ENCODE measurements at regions not wholly inside any gene's neighbourhood (a gene's known extent, or its start where the extent isn't known, plus 50 kb on each side); places are given as distances from the start of the nearest gene placed in this dataset.

DNA sequence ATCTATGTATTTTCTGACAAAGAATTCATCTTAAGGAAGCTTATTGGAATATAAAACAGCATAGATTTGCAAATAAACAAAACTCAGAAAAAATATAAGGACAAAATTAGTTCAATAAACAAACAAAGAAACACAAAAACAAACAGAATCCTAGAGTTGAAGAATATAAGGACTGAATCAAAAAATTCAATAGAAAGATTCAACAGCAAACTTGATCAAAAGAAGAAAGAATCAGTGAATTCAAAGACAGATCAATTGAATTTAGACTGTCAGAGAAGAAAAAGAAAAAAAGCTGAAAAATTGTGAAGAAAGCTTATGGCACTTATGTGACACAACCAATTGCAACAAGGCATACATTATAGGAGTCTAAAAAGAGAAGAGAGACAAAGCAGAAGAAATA is 770.0 kb upstream of the RGS18 start:
- DNase-seq, result no peak
- H3K4me1 Mint-ChIP-seq (ENCODE audit: low read depth), result no peaks in the 10 kb centered on the region
- H3K4me3 Mint-ChIP-seq, result no peak overlapping the region
- H3K27ac Mint-ChIP-seq, result no peak overlapping the region
- peaks cover 5% of the 10 kb centered on the region; the same call in 1 of the 2 replicates for H3K36me3 Mint-ChIP-seq (ENCODE audit: low read depth)
- TF ChIP-seq, protein P1, sequence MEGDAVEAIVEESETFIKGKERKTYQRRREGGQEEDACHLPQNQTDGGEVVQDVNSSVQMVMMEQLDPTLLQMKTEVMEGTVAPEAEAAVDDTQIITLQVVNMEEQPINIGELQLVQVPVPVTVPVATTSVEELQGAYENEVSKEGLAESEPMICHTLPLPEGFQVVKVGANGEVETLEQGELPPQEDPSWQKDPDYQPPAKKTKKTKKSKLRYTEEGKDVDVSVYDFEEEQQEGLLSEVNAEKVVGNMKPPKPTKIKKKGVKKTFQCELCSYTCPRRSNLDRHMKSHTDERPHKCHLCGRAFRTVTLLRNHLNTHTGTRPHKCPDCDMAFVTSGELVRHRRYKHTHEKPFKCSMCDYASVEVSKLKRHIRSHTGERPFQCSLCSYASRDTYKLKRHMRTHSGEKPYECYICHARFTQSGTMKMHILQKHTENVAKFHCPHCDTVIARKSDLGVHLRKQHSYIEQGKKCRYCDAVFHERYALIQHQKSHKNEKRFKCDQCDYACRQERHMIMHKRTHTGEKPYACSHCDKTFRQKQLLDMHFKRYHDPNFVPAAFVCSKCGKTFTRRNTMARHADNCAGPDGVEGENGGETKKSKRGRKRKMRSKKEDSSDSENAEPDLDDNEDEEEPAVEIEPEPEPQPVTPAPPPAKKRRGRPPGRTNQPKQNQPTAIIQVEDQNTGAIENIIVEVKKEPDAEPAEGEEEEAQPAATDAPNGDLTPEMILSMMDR (IDR thresholded peaks at IDR 0.05), result no peak
- H3K27me3 Mint-ChIP-seq (ENCODE audit: insufficient read depth), result no peaks in the 10 kb centered on the region
- peaks cover 33% of the 10 kb centered on the region for H3K9me3 Mint-ChIP-seq

- Mint-ChIP-seq H3K36me3 (ENCODE audit: low read depth) (no peaks in the 10 kb centered on the region; the same call in 1 of the 2 replicates), H3K9me3 (peaks cover 13% of the 10 kb centered on the region), H3K27me3 (ENCODE audit: insufficient read depth) (no peaks in the 10 kb centered on the region), H3K27ac (no peak overlapping the region), H3K4me3 (no peak overlapping the region), H3K4me1 (ENCODE audit: low read depth) (no peaks in the 10 kb centered on the region)
- TF ChIP-seq, protein P1 (IDR thresholded peaks at IDR 0.05), result no peak
- no peak for DNase-seq
Measured at GRCh38 chr1:191396622-191397021, 761.6 kb upstream of the RGS18 start.

DNA sequence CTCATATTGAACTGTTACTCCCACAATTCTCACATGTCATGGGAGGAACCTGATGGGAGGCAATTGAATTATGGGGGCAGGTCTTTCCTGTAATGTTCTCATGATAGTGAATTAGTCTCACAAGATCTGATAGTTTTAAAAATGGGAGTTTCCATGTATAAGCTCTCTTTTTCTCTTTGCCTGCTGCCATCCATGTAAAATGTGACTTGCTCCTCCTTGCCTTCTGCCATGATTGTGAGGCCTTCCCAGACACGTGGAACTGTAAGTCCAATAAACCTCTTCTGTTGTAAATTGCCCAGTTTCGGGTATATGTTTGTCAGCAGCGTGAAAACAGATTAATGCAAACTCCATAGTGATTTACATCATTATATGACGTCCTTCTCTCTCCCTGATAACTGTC is 759.7 kb upstream of the RGS18 start:
- Mint-ChIP-seq H3K27me3 (ENCODE audit: insufficient read depth) (no peaks in the 10 kb centered on the region), H3K9me3 (peaks cover 25% of the 10 kb centered on the region), H3K4me3 (no peak overlapping the region), H3K27ac (no peak overlapping the region), H3K4me1 (ENCODE audit: low read depth) (no peaks in the 10 kb centered on the region), H3K36me3 (ENCODE audit: low read depth) (no peaks in the 10 kb centered on the region; the same call in 1 of the 2 replicates)
- no peak for DNase-seq
- TF ChIP-seq, protein P1 (IDR thresholded peaks at IDR 0.05), result no peak

GRCh38 chr1:191405417-191405816 is 752.8 kb upstream of the RGS18 start:
- H3K27ac Mint-ChIP-seq, result no peak overlapping the region
- H3K4me3 Mint-ChIP-seq, result no peak overlapping the region
- TF ChIP-seq, protein P1 (IDR thresholded peaks at IDR 0.05), result no peak
- H3K36me3 Mint-ChIP-seq (ENCODE audit: low read depth), result no peaks in the 10 kb centered on the region
- H3K4me1 Mint-ChIP-seq (ENCODE audit: low read depth), result no peaks in the 10 kb centered on the region
- H3K27me3 Mint-ChIP-seq (ENCODE audit: insufficient read depth), result no peaks in the 10 kb centered on the region
- no peak for DNase-seq
- H3K9me3 Mint-ChIP-seq, result peaks cover 23% of the 10 kb centered on the region

DNA sequence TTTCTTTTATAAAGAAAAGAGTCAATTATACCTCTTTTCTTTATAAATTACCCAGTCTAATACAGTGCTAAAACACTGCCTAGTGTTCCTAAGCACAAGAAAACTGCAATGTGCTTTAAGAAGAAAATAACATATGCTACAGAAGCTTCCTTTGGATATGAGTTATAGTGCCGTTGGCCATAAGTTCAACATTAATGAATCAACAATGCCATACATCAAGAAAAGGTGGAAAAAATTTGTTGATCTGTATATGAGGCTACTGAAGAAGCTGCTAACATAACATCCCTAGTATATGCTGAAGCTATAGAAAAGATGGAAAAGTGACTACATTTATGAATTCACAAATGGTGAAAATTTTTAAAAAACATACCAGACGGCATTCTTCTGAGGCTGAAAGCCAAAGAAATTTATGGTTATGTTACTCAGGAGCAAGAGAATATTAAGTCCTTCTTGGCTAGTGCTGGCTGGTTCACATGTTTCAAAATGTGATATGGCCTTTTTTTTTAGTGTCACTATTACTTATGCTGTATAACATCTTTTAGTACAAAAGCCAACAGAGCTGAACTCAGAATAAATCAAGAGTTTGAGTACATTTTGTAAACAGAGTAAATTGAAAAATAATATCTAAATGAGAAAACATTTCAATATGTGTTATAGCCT is 743.2 kb upstream of the RGS18 start:
- no peak overlapping the region for H3K4me3 Mint-ChIP-seq
- no peaks in the 10 kb centered on the region; the same call in 1 of the 2 replicates for H3K27me3 Mint-ChIP-seq (ENCODE audit: insufficient read depth)
- peaks cover 16% of the 10 kb centered on the region for H3K9me3 Mint-ChIP-seq

More for the DNA sequence above, 743.2 kb upstream of the RGS18 start:
- no peaks in the 10 kb centered on the region for H3K36me3 Mint-ChIP-seq (ENCODE audit: low read depth)
- DNase-seq, result no peak
- H3K27ac Mint-ChIP-seq, result no peak overlapping the region
- TF ChIP-seq, protein P1 (IDR thresholded peaks at IDR 0.05), result no peak
- H3K4me1 Mint-ChIP-seq (ENCODE audit: low read depth), result no peaks in the 10 kb centered on the region
